ENCODE measurements at regions not wholly inside any gene's neighbourhood (a gene's known extent, or its start where the extent isn't known, plus 50 kb on each side); places are given as distances from the start of the nearest gene placed in this dataset.

DNA sequence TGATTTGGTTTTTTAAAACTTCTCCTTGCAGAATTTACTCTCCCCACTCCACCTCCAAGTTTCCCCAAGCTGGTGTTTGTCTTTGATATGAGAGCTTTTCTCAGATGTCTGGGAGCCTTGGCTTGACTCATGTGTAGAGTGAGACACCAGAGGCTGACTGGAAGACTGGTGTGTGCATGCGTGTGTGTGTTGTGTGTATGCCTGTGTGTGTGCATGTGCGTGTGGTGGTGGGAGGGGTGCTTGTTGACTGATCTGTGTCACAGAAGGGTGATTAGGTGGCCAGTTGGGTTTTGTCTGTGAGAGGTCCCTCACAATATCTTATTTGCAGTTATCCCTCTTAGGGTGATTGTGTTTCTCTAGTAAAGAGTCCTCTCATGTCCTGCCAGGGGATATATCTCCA, 50.5 kb upstream of the HPCAL1 start:
- TF ChIP-seq, protein P1, sequence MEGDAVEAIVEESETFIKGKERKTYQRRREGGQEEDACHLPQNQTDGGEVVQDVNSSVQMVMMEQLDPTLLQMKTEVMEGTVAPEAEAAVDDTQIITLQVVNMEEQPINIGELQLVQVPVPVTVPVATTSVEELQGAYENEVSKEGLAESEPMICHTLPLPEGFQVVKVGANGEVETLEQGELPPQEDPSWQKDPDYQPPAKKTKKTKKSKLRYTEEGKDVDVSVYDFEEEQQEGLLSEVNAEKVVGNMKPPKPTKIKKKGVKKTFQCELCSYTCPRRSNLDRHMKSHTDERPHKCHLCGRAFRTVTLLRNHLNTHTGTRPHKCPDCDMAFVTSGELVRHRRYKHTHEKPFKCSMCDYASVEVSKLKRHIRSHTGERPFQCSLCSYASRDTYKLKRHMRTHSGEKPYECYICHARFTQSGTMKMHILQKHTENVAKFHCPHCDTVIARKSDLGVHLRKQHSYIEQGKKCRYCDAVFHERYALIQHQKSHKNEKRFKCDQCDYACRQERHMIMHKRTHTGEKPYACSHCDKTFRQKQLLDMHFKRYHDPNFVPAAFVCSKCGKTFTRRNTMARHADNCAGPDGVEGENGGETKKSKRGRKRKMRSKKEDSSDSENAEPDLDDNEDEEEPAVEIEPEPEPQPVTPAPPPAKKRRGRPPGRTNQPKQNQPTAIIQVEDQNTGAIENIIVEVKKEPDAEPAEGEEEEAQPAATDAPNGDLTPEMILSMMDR (IDR thresholded peaks at IDR 0.05) = no peak
- intact Hi-C loops (cut with DNase I) = no loop called here
- Histone ChIP-seq H3K27ac (no peak overlapping the region), H3K36me3 (ENCODE audit: insufficient read depth in 1 of 2, low read depth in 1 of 2) (no peaks in the 10 kb centered on the region), H3K4me3 (no peak overlapping the region), H3K4me1 (no peaks in the 10 kb centered on the region), H3K27me3 (ENCODE audit: insufficient read depth in 3 of 3, low read length in 2 of 3) (peaks cover 0 to 16% (median 5%) of the 10 kb centered on the region in 3 donors), H3K9me3 (peaks cover 6% of the 10 kb centered on the region)
- DNase-seq (no peak), ATAC-seq (no peak)
- WGBS, 3 donors = 95 to 100% (median 98%) methylated on average over 2 of the region's 2 CpGs

DNA sequence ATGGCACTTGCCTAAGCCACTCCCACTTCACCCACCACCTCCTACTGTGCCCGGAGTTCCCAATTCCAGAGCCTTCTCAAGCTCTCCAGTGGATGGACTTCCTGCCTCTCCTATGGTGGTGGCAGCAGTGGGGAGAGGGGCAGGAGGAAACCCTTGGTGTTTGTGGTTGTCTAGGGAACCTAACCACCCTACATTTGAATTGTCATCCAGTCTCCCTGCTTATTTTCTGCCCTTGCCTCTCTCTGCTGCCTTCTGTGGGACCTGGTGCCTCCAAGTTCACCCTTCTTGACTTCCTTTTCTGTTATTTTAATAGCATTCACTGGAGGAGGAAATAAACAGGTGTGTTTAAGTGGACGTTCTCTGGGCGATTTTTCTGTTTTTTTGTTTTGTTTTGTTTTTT, 50.0 kb upstream of the HPCAL1 start:
- H3K4me1 ChIP-seq = no peaks in the 10 kb centered on the region
- 71 to 73% (median 72%) methylated on average over 3 of the region's 3 CpGs for WGBS, 3 donors
- H3K36me3 ChIP-seq (ENCODE audit: insufficient read depth in 1 of 2, low read depth in 1 of 2) = no peaks in the 10 kb centered on the region
- intact Hi-C loops (cut with DNase I) = no loop called here
- peaks cover 0 to 16% (median 5%) of the 10 kb centered on the region in 3 donors for H3K27me3 ChIP-seq (ENCODE audit: insufficient read depth in 3 of 3, low read length in 2 of 3)
- H3K9me3 ChIP-seq = peaks cover 6% of the 10 kb centered on the region
- no peak overlapping the region for H3K4me3 ChIP-seq
- ATAC-seq (no peak), DNase-seq (peak in 1 of 2 donors; percentile 12)
- TF ChIP-seq, protein P1 (IDR thresholded peaks at IDR 0.05) = no peak
- no peak overlapping the region for H3K27ac ChIP-seq

All from psoas muscle (tissue), 7 donors.